HPDE6-E6E7 (cell line): ENCODE measurements at regions not wholly inside any gene's neighbourhood (a gene's known extent, or its start where the extent isn't known, plus 50 kb on each side); places are given as distances from the start of the nearest gene placed in this dataset.
"Not testable (repeated sequence)": the region's sequence is repeated elsewhere in the genome, so short reads cannot be mapped to it uniquely, and the experiment has no call there.

ENCODE experiments used
- DNase-seq: peaks from one replicate; pipeline ENCODE4 v3.0.0; 2011; ENCODE audit warnings: missing footprints; ENCODE audit errors: extremely low spot score

DNA sequence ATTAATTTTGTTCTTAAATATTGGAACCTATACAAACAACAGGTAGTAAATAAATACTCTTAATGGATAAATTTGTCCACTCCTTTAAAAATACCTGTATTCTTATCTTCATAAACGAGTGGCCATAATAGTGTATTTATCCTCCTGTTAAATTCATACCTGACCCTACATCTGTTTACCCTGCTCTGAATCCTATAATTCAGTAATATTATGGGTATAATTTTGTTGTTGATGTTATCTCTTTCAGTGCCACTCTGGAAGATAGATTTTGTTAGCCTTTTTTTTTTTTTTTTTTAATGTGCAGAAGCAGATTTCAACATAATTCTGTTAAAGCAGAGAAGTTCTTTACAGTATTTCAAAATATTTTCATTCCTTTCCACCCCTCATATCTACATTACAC, 1337.9 kb downstream of the PLA2G4A start:
- no peak for DNase-seq

DNA sequence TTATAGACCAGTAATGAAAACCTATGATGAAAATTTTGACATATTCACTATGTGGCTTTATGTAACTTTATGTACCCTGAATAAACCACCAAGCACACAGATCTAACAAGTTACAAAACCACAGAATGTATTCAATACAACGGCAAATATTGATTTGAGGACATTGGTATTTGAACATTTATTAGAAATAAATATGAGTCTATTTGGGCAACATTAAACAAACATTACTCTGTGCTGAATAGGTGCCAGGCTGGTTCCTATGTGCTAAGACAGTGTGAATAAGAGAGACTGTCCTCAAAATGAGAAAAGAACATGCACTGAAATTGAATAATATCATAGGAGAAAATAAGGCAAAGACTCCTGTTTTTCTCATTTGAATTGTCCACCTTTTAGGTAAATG, 1341.2 kb downstream of the PLA2G4A start:
- no peak for DNase-seq

DNA sequence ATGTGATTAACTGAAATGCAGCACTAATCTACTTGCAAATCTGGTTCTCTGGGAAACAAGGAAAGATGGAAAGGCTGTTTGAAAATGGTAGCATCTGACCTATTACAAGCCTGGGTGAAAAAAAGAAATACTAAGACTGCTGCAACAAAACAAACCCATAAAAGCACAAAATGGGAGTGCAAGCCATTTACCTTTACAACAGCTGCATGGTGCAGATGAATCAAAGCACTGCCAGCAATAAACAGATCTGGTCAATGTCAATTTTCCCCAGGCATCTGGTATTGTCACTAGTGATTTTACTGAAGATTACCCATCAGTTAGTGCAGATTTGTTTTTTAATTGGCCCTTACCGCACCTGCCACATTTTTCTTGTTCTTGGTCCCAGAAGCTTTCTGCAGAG, 1341.7 kb downstream of the PLA2G4A start:
- DNase-seq, result no peak

DNA sequence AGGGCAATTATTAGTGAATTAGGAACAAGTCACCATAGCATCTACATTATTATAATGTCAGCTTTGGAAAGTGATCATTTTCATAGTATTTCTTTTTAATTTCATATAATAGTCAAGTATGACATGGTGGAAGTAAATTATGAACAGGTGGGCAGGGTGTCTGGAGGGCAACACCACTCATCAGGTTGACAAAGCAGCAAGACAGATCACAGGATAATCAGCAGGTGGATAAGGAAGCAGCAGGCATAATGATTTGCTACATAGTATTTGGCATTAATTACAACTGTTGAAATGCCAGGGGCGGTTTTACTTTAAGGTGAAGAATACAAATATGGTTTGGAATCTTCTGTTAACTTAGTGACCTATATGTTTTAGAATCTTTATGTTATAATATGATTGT, 1342.2 kb downstream of the PLA2G4A start:
- DNase-seq, result no peak

DNA sequence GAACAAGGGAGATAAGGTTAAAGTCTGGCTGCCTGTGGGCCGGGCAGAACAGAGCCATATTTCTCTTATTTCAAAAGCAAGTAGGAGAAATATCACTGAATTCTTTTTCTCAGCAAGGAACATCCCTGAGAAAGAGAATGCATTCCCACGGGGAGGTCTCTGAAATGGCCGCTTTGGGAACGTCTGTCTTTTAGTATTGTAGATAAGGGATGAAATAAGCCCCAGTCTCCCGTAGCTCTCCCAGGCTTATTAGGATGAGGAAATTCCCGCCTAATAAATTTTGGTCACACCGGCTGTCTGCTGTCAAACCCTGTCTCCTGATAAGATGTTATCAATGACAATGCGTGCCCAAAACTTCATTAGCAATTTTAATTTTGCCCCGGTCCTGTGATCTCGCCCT, 1353.3 kb downstream of the PLA2G4A start:
- not testable (repeated sequence) for DNase-seq

DNA sequence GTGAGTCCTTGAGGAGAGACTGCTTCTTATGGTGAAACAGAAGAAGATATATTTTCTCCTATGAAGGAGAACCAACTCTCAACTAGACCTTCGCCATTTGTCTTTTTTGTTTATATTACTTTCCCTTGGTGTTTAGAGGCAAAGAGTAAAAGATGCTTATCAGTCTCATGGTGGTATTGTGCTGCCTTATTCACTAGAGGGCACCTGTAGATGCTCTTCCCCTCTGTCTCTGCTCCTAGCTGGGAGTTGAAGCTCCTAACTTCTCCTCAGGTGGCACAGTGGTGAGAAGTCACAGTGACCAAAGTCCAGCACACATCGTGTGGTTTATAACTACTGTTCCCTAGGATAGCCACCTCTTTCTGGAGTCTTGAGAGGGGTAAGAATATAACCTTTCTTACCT, 1359.6 kb downstream of the PLA2G4A start:
- DNase-seq, result no peak

DNA sequence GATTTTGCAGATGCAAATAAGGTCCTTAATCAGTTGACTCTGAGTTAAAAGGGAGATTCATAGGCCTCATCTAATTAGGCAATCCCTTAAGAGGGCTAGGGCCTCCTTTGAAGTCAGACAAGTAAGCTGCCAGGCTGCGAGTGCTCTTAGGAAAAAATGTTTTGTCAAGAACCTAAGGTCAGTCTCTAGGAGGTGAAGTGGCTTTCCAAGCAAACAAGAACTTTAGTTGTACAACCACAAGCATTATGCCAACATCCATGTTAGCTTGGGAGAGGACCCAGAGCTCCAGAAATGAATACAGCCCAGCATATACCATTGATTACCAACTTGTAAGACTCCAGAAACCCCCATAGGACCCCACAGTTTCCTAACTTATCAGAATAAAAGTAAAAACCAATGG, 1366.2 kb downstream of the PLA2G4A start:
- no peak for DNase-seq

DNA sequence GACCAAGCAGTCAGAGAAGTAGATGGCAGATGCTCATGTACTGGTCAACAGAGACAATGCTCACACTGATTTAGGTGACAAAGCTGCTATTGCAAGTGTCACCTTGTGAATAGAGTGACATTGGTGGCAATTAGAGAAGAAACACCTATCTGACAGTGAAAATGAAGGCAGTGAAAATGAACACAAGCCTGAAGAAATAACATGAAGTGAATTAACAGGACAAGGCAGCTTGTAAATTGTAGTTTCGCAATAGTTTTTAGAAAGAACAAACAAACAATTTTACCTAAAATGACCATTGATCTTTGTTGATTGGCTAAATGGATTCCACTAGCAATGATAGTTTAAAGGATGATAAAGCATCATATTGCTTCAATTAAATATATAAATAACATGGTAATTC, 1389.5 kb downstream of the PLA2G4A start:
- no peak for DNase-seq

DNA sequence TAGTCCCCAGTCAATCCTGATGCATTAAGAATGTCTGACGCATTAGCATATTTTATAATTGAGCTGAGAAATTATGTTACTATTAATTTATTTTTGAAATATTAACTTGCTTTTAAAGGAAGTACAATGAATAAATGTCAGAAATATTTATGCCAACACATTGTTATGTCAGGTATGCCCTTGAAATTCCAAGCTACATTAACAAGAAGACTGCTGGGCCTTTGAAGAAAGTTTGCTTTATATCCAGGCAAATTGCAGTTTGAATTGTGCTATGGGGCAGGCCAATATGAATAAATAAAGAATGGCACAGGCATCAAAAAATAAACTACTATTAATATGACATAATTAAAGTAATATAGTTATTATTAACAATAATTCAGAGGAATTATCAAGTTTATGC, 1391.3 kb downstream of the PLA2G4A start:
- DNase-seq, result no peak

DNA sequence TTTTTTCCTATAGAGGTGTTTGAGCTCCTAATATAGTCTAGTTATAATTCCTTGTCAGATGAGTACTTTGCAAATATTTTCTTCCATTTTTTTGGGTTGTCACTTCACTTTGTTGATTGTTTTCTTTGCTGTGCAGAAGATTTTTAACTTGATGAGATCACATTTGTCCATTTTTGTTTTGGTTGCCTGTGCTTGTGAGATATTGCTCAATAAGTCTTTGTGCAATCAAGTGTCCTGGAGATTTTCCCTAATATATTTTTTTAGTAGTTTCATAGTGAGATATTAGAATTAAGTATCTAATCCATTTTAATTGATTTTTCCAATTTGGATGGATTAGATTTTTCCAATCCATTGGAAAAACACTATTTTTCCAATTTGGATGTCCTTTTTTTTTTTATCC, 1395.5 kb downstream of the PLA2G4A start:
- no peak for DNase-seq

DNA sequence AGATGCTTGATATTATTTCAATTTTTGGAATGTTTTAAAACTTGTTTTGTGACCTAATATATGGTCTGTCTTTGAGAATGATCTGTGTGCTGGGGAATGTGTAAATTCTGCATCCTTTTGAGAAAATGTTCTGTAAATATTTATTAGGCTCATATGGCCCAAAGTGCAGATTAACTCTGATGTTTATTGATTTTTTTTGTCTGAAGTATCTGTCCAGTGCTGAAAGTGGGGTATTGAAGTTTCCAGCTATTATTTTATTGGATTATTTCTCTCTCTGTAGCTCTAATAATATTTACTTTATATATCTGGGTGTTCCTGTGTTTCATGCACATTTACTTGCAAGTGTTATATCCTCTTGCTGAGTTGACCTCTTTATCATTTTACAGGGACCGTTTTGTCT, 1397.2 kb downstream of the PLA2G4A start:
- DNase-seq, result no peak

DNA sequence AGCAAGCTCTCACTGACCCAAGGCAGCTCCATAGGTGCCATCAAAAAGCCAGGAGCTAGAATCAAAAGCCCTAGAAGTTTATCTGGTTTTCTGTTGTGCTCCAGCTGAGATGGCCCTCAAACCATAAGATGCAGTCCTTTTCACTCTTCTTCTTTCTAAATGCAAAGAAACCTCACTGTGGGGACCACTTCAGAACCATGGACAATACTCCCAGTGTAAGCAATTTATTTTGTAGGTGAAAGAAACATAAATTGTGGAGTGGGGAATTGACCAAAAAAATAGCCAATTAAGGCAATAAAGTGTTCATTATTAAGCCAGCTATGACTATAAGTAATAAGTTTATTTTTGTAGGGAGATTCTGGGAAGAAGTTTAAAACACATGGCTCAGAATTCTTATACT, 1399.9 kb downstream of the PLA2G4A start:
- no peak for DNase-seq

DNA sequence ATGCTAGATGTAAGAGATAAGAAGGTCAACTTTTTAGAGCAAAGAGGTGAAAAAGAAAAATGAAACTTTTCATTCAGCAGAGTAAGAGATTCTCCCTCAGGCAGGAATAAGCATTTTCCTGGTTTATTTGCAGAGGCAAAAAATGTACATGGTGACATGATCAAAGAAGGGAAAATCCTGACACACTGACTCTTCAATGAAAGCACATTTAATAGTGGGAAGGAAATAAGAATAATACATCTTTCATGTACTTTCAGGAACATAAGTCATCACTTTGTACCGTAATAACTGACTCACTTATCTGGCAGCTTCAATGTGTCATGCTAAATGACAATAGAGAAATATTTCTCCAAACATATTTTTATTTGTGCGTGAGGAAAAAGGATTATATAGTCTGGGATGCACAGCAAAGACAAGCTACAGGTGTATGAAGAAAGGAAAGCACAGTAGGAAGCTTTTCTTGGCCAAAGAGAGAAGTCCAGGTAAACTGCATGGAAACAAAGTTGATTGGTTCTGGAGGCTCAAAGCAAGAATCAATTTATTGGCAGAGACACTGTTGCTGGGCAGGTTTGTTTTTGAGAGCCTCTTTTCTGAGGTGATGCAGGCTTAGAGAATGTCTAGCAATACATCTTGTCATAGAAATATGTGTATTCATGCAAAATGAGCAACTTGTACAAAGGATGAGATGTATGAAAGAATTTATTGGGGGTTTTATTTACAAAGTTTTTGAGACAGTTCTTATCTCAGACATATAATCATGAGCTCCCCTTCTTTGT, 1409.0 kb downstream of the PLA2G4A start:
- peak; percentile 23 for DNase-seq

DNA sequence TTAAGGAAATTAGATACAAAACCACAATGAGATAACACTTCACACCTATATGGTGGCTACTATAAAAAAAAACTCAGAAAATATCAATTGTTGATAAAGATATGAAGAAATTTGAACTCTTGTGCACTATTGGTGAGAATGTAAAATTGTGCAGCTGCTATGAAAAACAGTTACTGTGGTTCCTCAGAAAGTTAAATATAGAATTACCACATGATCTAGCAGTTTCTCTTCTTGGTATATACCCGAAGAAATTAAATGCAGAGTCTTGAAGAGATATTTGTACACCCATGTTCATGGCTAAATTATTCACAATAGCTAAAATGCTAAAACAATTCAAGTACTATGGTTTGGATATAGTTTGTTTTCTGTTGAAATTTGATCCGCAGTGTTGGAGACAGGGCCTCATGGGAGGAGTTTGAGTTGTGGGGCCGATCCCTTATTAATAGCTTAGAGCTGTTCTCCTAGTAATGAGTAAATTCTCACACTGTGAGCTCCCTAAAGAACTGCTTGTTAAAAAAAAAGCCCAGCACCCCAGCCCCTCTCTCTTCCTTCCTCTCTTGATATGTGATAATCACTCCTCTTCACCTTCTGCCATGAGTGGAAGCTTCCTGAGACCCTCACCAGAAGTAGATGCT, 1412.1 kb downstream of the PLA2G4A start:
- DNase-seq, result no peak

DNA sequence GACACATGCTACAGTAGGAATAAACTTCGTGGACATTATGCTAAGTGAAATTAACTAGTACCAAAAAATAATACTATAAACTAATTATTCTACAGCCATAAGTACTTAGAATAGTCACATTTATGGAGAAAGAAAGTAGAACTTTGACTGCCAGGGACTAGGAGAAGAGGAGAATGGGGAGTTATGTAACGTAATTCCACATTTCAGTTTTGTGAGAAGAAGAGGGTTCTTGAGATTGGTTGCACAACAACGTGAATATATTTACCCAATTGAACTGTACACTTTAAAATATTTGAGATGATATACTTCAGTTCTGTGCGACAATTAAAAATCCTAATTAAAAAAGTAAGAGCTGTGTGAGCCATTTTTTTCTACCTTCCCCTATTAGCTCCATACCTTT, 1412.9 kb downstream of the PLA2G4A start:
- DNase-seq, result no peak

DNA sequence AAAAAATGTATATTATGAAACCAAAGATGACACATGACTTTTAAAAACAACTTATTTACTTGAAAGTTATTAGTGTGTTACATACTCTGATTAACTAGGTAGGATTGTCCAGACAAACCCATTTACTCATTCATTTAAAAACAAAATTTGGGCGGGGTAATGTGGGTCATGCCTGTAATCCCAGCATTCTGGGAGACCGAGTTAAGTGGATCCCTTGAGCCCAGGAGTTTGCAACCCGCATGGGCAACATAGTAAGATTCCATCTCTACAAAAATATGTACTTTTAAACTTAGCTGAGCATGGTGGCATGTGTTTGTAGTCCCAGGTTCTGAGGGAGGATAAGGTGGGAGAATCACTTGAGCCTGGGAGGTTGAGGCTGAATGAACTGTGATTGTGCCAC, 1414.7 kb downstream of the PLA2G4A start:
- no peak for DNase-seq

DNA sequence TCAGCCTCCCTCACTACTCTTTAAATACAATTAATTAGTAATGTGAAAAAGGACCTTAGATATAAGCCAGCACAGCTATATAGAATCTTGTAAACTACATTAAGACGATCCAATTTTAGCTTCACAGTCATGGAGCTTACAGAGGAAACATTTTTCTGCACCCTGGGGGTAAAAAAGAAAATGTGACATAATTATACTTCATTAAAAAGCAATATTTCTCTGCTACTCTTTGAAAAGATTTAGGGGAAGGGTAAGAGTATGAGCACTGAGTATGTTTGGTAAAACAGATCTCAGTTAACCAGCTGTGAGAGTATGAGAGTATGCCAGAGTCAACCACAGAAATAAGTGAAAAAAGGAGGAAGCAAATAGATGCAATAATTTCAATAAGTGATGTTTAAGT, 1415.9 kb downstream of the PLA2G4A start:
- no peak for DNase-seq

DNA sequence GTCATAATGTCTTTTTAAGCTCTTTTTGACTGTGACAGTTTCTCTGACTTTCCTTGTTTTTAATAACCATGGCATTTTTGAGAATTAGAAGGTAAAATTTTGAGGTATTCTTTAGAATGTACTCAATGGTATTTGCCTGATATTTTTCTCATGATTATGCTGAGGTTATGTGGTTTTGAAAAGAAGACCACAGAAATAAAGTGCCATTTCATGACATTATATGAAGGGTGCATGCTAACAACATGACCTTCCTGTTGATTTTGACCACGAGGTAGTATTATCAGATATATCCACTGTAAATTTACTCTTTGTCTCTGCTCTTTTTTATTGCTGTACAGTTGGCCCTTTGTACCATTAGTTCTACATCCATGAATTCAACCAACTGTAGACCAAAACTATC, 1418.5 kb downstream of the PLA2G4A start:
- DNase-seq, result no peak

DNA sequence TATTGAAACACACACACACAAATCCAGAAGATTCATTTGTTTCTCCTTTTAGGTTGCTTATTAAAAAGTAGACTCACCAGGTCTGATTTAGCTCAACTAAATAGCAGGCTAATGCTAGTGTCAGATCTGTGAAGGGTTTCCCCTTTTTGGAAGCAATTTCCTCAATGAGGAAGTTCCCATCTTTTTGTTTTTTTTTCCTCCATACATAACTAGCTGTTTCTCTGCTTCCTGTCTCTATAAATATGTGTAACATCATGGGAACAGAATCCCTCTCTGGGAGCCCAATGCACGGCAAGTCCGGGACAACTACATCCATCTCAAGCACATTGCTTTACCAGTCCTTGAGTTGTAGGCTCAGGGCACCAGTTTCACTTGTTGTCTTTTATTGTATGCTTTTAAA, 1421.1 kb downstream of the PLA2G4A start:
- no peak for DNase-seq

DNA sequence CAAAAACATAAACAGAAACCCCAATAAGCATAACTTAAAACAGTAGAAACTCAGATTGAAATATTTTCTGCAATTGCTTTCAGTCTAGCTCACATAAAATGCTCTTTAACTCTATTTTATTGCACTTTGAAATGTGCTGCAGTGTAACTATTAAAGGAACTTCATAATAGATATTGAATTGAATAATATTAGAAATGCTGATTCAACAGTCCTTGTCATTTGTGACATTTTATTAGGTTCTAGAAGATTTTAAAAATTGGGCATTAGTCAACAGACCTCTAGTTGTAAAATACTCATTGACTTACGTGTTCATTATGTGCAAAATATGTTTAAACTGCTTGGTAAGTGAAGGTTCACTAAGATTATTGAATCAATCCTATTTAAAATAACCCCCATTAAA, 1422.3 kb downstream of the PLA2G4A start:
- no peak for DNase-seq

DNA sequence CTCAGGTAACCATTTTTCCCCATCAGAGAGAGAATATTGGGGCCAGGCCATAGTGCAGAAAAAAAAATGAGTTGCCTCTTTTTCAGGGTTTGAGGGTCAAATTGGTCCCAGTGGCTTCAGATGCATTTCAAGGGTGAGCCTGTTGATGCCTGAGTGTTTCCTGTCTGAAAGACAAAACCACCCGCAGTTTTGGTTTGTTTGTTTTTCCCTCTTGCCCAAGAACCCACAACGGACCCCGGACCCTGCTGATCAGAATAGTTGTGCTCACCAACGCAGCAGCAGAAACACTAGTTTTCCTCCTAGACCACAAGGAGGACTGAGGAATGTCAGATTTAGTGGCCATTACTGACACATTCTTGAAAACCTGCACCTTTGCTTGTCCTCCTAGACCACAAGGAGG, 1433.1 kb downstream of the PLA2G4A start:
- no peak for DNase-seq

DNA sequence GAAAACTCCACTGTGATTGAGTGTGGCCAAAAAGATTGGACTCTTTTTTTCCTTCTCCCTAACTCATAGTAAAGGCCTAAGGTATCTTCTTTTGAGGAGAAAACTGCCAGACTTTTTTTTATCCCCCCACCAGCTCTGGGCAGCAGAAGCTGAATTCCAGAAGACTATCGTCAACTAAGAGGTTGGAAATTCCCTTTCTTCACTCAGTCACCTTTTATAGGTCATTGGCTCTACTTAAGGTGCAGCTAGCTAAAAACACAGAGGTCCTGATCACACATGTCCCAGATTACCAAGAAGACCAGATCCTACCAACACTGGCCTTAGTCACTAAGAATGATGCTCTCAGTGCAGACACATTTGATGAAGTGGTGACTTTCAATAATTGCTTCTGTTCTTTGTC, 1441.2 kb downstream of the PLA2G4A start:
- DNase-seq, result no peak

DNA sequence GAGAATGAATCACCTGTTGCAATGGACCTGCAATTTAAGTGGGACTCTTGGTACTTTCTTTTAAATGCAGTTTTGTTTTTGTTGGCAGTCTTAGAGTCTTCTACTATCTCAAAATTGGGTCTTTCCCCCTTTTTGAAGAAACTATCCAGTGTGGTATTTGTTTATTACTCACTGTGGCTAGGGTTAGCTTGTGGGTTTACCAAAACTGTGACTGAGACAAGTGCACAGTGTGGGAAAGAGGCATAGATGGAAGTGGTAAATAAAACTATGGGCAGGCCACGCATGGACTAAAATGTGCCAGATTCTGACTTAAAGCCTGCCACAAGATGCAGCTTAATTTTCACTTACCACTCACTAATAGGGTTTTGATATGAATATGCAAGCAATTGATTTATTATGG, 1441.7 kb downstream of the PLA2G4A start:
- no peak for DNase-seq

DNA sequence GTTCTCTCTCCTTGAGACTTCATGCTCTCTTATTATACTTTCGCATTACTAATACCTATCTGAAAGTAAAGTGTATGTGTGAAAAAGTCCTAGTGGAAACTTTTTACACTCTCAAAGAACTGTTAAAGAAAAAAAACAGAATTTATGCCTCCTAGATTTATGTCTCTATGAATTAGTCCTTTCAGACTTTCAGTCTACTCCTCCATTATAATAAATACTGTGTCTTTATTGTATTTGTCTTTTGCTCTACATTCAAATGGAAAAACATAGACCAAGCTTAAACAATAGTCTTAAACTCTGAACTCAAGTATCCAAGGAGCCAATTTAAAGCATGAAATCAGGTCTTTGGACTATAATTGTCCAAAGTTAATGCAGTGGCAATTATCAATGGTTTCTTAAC, 1449.0 kb downstream of the PLA2G4A start:
- no peak for DNase-seq
